MM.1S (cell line): ENCODE measurements at regions not wholly inside any gene's neighbourhood (a gene's known extent, or its start where the extent isn't known, plus 50 kb on each side); places are given as distances from the start of the nearest gene placed in this dataset.

Source experiments
- DNase-seq: peaks from one replicate; pipeline ENCODE4 v3.0.0-alpha.2; 2015
- H2AFZ ChIP-seq: fragments of 300-600 bp; sonication (generic); 2 replicates; pipeline ENCODE4 v1.6.0; 2016; ENCODE audit warnings: antibody characterized with exemption, low read length
- H3F3A ChIP-seq: fragments of 300-600 bp; sonication (generic); 2 replicates; pipeline ENCODE4 v1.6.1; 2016; ENCODE audit warnings: mild to moderate bottlenecking, antibody characterized with exemption, low read length, moderate library complexity, mixed read lengths; ENCODE audit not compliant: insufficient read depth
- H3K27ac ChIP-seq: fragments of 300-600 bp; sonication (generic); 2 replicates; pipeline ENCODE4 v1.5.1; 2016; ENCODE audit warnings: mild to moderate bottlenecking, low read length
- H3K27me3 ChIP-seq: fragments of 300-600 bp; sonication (generic); replicated peaks from 2 replicates; pipeline ENCODE4 v1.6.0; 2016; ENCODE audit warnings: low read length; ENCODE audit not compliant: insufficient read depth
- H3K36me3 ChIP-seq: fragments of 300-600 bp; sonication (generic); replicated peaks from 2 replicates; pipeline ENCODE4 v1.6.1; 2016; ENCODE audit warnings: mild to moderate bottlenecking, low read length, mixed read lengths; ENCODE audit not compliant: insufficient read depth
- H3K4me1 ChIP-seq: fragments of 300-600 bp; sonication (generic); 2 replicates; pipeline ENCODE4 v1.6.1; 2016; ENCODE audit warnings: low read length, mixed read lengths
- H3K4me2 ChIP-seq: fragments of 300-600 bp; sonication (generic); 2 replicates; pipeline ENCODE4 v1.6.0; 2016; ENCODE audit warnings: low read depth, low read length
- H3K4me3 ChIP-seq: fragments of 300-600 bp; sonication (generic); 2 replicates; pipeline ENCODE4 v1.5.1; 2016; ENCODE audit warnings: low read length, mixed read lengths
- H3K79me2 ChIP-seq: fragments of 300-600 bp; sonication (generic); 2 replicates; pipeline ENCODE4 v1.6.1; 2016; ENCODE audit warnings: mixed run types, low read length, mixed read lengths
- H3K9ac ChIP-seq: fragments of 300-600 bp; sonication (generic); 2 replicates; pipeline ENCODE4 v1.6.1; 2016; ENCODE audit warnings: low read length, mixed read lengths
- H3K9me2 ChIP-seq: fragments of 300-600 bp; sonication (generic); replicated peaks from 2 replicates; pipeline ENCODE4 v1.6.1; 2016; ENCODE audit warnings: mild to moderate bottlenecking, low read length, mixed read lengths; ENCODE audit not compliant: insufficient read depth
- H3K9me3 ChIP-seq: fragments of 300-600 bp; sonication (generic); replicated peaks from 2 replicates; pipeline ENCODE4 v1.6.1; 2016; ENCODE audit warnings: mild to moderate bottlenecking, low read length, mixed read lengths; ENCODE audit not compliant: insufficient read depth
- H4K20me1 ChIP-seq: fragments of 300-600 bp; sonication (generic); 2 replicates; pipeline ENCODE4 v1.6.1; 2016; ENCODE audit warnings: mild to moderate bottlenecking, low read length, moderate library complexity, mixed read lengths; ENCODE audit not compliant: insufficient read depth
- EZH2 ChIP-seq: fragments of 300-600 bp; sonication (generic); optimal IDR thresholded peaks from 2 replicates; pipeline ENCODE3; 2017; ENCODE audit warnings: low read depth, mild to moderate bottlenecking, antibody characterized with exemption, low read length, mixed read lengths
- EZH2phosphoT487 ChIP-seq: fragments of 300-600 bp; sonication (generic); IDR thresholded peaks from 2 replicates; pipeline ENCODE4 v1.6.1; 2018; ENCODE audit warnings: antibody characterized with exemption, low read length
- TF ChIP-seq, protein P1 (sequence below): fragments of 300-600 bp; sonication (generic); IDR thresholded peaks from 2 replicates; pipeline ENCODE4 v1.5.1; 2016; ENCODE audit warnings: antibody characterized with exemption, low read length, mixed read lengths

DNA sequence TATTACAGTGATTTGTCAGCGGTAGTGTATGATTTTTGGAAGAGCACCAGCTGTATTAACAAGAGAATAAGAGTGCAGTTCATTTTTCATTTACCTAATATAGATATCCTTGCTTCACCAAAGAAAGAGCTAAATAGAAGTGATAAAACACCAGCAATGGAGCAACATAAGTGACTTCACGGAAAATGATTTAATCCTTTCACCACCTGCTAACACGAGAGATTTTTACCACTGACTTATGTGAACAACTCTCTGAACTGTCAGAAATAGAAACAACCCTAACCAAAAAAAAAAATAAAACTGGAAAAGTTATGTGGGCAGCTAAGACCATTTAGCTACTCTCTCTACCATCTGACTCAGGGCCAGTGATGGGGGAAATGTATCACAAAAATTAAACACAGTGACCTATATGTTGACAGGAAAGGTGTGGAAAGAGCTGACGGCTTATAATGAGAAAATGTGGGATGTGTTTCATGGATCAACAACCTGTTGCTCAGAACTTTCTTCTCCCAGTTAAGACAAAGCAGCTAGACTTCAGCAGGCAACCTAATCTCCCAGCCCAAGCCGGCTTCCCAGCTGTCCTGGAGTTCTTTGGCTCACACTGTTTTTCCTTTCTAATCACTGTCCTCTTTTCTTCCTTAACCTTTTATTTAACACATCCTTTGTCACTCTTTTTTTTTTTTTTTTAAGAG is 272.7 kb downstream of the SS18 start:
- no peaks in the 10 kb centered on the region for H4K20me1 ChIP-seq
- no peak overlapping the region for H3K4me2 ChIP-seq
- H2AFZ ChIP-seq = no peak overlapping the region
- no peaks in the 10 kb centered on the region for H3K79me2 ChIP-seq
- H3K4me3 ChIP-seq = no peak overlapping the region
- no peak for DNase-seq
- H3K9me2 ChIP-seq = no peaks in the 10 kb centered on the region
- peaks cover 16% of the 10 kb centered on the region for H3K4me1 ChIP-seq
- no peak overlapping the region for H3K27ac ChIP-seq
- no peak overlapping the region for H3K9ac ChIP-seq
- TF ChIP-seq EZH2 (no peak), EZH2phosphoT487 (no peak)
- TF ChIP-seq, protein P1, sequence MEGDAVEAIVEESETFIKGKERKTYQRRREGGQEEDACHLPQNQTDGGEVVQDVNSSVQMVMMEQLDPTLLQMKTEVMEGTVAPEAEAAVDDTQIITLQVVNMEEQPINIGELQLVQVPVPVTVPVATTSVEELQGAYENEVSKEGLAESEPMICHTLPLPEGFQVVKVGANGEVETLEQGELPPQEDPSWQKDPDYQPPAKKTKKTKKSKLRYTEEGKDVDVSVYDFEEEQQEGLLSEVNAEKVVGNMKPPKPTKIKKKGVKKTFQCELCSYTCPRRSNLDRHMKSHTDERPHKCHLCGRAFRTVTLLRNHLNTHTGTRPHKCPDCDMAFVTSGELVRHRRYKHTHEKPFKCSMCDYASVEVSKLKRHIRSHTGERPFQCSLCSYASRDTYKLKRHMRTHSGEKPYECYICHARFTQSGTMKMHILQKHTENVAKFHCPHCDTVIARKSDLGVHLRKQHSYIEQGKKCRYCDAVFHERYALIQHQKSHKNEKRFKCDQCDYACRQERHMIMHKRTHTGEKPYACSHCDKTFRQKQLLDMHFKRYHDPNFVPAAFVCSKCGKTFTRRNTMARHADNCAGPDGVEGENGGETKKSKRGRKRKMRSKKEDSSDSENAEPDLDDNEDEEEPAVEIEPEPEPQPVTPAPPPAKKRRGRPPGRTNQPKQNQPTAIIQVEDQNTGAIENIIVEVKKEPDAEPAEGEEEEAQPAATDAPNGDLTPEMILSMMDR = no peak
- H3K27me3 ChIP-seq = no peaks in the 10 kb centered on the region
- no peaks in the 10 kb centered on the region for H3K36me3 ChIP-seq
- H3K9me3 ChIP-seq = no peaks in the 10 kb centered on the region
- no peaks in the 10 kb centered on the region for H3F3A ChIP-seq

DNA sequence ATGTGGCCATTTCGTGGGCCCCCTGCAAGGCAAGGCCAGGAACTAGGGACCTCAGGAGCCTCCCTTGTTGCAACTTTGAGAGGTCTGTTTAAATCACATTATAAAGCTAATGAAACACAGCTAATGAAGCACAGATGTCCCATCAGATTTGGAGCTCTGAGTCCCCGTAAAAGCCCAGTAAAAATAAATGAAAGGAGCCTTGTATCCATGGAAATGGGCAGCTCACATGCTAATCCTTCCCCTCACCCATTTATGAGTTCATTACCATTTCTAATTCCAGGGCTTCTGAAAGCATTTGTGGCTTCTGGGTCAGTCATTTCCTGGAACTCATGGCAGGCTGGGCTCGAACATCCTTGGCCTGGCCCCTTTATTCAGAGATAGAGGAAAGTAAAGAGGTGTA is 274.8 kb downstream of the SS18 start:
- TF ChIP-seq EZH2phosphoT487 = no peak
- no peak for TF ChIP-seq EZH2
- TF ChIP-seq, protein P1 = no peak
- DNase-seq = no peak
- H3K79me2 ChIP-seq = no peaks in the 10 kb centered on the region
- no peaks in the 10 kb centered on the region for H3F3A ChIP-seq
- H2AFZ ChIP-seq = peak overlapping the region; percentile 36; the same call in 1 of the 2 replicates
- no peak overlapping the region for H3K27ac ChIP-seq
- no peak overlapping the region for H3K4me3 ChIP-seq
- no peaks in the 10 kb centered on the region for H3K36me3 ChIP-seq
- peaks cover 16% of the 10 kb centered on the region for H3K4me1 ChIP-seq
- H3K9me2 ChIP-seq = no peaks in the 10 kb centered on the region
- no peaks in the 10 kb centered on the region for H3K9me3 ChIP-seq
- H3K4me2 ChIP-seq = no peak overlapping the region
- H3K9ac ChIP-seq = no peak overlapping the region
- H4K20me1 ChIP-seq = no peaks in the 10 kb centered on the region
- no peaks in the 10 kb centered on the region for H3K27me3 ChIP-seq

DNA sequence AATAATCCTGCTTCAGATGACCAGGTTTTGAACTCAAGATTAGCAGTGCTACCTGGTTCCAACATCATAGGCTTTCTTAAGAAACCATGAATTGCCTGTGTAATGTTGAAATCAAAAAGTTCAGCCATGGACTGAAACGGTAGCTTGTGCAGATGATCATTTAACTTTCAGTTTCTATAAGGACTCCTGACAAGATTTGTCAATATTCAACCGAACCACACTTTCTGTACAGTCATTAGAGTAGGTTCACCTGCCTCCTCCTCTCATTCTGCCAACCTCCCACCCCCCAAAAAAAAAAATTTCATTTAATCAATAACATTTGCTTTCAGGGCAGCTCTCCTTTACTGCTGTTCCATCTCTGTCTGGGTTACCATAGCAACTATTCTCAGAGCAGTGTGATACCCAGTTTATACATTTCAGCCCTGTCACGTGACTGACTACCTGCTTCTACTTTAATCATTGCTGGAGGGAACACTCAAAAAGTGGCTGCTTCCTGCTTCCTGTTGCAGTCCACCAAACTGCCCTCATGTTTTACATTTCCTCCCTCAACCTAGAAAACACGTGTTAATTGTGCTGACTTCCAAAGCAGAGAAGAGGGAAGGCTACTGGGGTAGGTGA is 275.5 kb downstream of the SS18 start:
- H4K20me1 ChIP-seq = no peaks in the 10 kb centered on the region
- H3K27ac ChIP-seq = no peak overlapping the region
- peaks cover 16% of the 10 kb centered on the region for H3K4me1 ChIP-seq
- H3K79me2 ChIP-seq = no peaks in the 10 kb centered on the region
- H3K9me2 ChIP-seq = no peaks in the 10 kb centered on the region
- DNase-seq = peak; percentile 61
- TF ChIP-seq, protein P1 = no peak
- TF ChIP-seq EZH2phosphoT487 (no peak), EZH2 (no peak)
- no peaks in the 10 kb centered on the region for H3K27me3 ChIP-seq
- no peaks in the 10 kb centered on the region for H3F3A ChIP-seq
- H3K9me3 ChIP-seq = no peaks in the 10 kb centered on the region
- no peaks in the 10 kb centered on the region for H3K36me3 ChIP-seq
- peak overlapping the region; percentile 20; the same call in 1 of the 2 replicates for H3K4me3 ChIP-seq
- H3K4me2 ChIP-seq = peak overlapping the region; percentile 38
- peak overlapping the region; percentile 36 for H2AFZ ChIP-seq
- H3K9ac ChIP-seq = no peak overlapping the region
